Left ventricle myocardium superior (tissue), 1 donor: ENCODE measurements at regions not wholly inside any gene's neighbourhood (a gene's known extent, or its start where the extent isn't known, plus 50 kb on each side); places are given as distances from the start of the nearest gene placed in this dataset.
A peak's percentile ranks its signal among the peaks of the same experiment; 100 is the strongest.

Source experiments
- ATAC-seq: fragments of 200-7000 bp; cut with Tn5 transposase; one replicate; pipeline ENCODE4 v1.9.1; 2020; ENCODE audit warnings: mild to moderate bottlenecking, moderate library complexity
- DNase-seq: peaks from one replicate; pipeline ENCODE4 v3.0.0-alpha.2; 2020
- intact Hi-C: fragments of 100-400 bp; cut with micrococcal nuclease; formaldehyde crosslinking; loops from one replicate; pipeline ENCODE4 v1.11.0; 2022
- donor health status: DM: no; HTN: yes; CAD: no; lungs with severe emphysema.

- ATAC-seq (no peak), DNase-seq (no peak)
- intact Hi-C loops: no loop called here
Measured at GRCh38 chr7:81549484-81550016, 220.3 kb downstream of the HGF start.

- no peak for DNase-seq
- no peak for ATAC-seq
- intact Hi-C loops: no loop called here
Measured at GRCh38 chr7:81534996-81535395, 234.9 kb downstream of the HGF start.

DNA sequence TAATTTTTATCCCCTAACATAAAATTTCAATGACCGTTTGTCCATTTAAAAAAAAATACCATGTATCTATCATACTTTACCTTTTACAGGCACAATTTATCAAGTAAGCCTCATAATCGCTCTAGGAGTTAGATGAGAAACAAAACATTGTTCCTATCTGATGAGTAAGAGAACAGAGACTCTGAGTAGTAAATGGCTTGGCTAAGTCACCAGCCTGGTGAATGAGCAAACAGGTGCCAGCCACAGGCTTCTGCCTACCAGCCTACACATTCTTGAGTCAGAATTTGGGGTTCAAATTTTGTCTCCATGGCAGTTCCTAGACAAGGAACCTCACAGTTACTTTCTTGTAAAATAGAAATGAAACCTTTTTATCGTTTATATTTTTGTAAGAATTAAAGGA is 235.4 kb downstream of the HGF start:
- no peak for ATAC-seq
- intact Hi-C loops: no loop called here
- DNase-seq: no peak

GRCh38 chr7:81533931-81534330 is 235.9 kb downstream of the HGF start:
- no peak for ATAC-seq
- DNase-seq: no peak
- intact Hi-C loops: no loop called here

- ATAC-seq: no peak
- intact Hi-C loops: no loop called here
- no peak for DNase-seq
Measured at GRCh38 chr7:81533426-81533825, 236.4 kb downstream of the HGF start.

DNA sequence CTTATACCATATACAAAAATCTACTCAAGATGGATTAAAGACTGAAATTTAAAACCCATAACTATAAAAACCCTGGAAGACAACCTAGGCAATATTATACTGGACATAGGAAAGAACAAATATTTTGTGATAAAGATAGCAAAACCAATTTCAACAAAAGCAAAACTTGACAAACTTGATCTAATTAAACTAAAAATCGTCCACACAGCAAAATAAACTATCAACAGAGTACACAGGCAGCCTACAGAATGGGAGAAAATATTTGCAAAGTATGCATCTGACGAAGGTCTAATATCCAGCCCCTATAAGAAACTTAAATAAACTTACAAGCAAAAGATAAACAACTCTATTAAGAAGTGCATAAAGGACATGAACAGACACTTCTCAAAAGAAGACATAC is 240.1 kb downstream of the HGF start:
- DNase-seq (no peak), ATAC-seq (no peak)
- intact Hi-C loops: no loop called here

- intact Hi-C loops: no loop called here
- ATAC-seq: no peak
- no peak for DNase-seq
Measured at GRCh38 chr7:81527651-81528050, 242.2 kb downstream of the HGF start.

DNA sequence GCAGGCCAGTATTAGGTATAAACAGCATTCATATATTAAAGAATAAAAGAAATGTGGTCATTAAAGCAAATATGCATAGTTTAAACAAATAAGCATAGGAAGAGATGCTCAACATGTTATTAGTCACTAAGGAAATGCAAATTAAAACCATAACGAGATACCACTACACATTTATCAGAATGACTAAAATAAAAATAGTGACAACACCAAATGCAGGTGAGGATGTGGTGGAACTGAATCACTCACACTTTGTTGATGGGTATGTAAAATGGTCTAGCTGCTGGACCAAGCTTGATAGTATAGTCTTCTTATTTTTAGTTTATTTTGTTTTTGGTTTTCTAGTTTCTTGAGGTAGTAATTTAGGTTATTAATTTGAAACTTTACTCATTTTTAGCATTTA is 242.9 kb downstream of the HGF start:
- intact Hi-C loops: no loop called here
- no peak for ATAC-seq
- no peak for DNase-seq

DNA sequence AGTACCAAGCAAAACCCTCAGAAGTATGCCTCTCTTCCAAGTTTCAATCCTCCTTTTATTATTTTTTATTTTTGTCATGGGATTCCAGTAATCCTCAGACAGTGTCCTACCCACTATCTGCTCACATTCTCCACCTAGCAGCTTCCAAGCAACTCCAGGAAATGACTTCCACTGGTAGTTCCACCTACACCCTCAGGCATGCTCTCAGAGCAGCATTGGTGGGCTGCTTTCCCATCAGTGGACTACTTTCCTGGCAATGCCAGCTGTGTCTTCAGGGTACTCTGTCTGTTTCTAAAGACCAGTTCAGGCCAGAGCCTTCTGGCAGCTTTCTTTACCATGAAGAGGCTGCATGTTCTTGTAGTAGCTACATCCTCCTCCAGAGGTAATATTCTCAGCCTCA is 244.0 kb downstream of the HGF start:
- intact Hi-C loops: no loop called here
- DNase-seq (no peak), ATAC-seq (no peak)

DNA sequence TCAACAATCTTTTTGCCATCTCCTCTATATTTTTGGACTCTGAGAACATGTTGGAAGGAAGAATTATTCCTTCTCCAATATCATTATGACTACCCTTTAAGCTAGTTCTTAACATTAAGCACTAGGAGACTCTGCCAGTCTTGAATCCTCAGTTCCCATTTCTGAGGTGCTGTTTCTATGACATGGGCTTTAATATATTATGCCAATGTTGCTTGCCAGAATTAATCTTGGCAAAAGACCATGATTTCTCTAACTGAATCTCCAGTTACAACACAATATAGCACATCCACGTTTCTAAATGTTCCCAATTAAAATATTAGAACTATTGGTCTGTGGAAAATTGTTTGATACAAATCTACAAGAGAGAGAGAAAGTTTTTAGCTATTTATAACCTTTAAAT is 250.0 kb downstream of the HGF start:
- no peak for DNase-seq
- intact Hi-C loops: no loop called here
- ATAC-seq: no peak

DNA sequence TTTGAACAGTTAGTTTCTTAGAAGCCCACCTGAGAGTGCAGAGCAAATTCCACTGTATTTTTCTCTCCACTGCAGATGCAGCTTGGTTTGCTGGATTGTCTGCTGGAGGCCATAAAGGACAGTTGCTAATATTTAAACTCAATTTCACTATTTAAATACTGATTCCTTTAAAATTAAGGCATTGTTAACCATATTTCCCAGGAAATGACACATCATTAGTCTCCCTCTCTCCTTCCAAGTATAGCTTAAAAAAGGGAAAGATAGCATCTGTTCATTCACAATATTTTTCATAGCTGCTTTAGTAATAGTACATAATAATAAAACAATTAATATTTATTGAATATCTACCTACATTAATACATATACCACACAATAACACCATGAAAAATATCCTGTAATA is 252.9 kb downstream of the HGF start:
- ATAC-seq (no peak), DNase-seq (no peak)
- intact Hi-C loops: no loop called here

DNA sequence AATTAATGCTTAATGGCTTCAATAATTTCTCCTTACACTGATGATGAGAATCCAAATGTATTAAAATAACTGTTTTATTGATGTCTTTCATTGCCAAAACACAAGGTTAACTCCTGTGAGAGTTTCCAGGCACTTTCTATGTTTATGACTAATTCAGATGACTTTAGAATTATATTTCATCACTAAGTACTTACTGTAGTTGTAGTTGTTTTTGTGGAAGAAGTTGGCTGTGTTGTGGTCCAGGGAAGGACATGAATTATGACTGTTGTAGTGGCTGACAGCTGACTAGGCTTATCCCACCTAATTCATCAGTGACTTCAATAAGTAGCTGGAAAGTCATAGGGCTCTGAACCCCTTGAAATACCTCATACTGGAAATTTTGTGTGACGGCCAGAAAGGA is 254.8 kb downstream of the HGF start:
- DNase-seq (no peak), ATAC-seq (no peak)
- intact Hi-C loops: no loop called here

DNA sequence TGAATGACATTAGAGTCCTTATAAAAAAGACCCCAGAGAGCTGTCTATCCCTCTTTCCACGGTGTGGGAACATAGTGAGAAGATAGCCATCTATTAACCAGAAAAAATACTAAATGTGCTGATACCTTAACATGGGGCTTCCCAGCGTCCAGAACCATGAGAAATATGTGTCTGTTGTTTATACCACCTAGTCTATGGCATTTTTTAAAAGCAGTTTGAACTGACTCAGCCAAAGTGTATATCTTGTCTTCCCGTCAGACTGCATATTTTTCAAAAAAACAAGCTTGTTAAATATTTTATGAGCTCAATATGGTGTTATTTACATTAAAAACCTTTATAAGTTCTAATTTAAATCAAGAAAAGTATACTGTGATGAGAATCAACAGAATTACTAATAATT is 255.3 kb downstream of the HGF start:
- intact Hi-C loops: no loop called here
- DNase-seq (no peak), ATAC-seq (no peak)

DNA sequence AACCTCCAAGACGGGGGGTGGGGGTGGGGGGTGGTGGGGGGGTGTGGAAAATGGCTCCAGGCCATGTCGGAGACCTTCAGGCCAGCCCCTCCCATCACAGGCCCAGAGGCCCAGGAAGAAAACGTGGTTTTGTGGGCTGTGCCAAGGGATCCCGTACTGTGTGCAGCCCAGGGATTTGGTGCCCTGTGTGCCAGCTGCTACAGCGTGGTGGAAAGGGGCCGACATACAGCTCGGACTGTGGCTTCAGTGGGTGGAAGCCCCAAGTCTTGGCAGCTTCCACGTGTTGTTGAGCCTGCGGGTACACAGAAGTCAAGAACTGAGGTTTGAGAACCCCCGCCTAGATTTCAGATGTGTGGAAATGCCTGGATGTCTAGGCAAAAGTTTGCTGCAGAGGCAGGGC is 259.7 kb downstream of the HGF start:
- intact Hi-C loops: no loop called here
- ATAC-seq (no peak), DNase-seq (no peak)

DNA sequence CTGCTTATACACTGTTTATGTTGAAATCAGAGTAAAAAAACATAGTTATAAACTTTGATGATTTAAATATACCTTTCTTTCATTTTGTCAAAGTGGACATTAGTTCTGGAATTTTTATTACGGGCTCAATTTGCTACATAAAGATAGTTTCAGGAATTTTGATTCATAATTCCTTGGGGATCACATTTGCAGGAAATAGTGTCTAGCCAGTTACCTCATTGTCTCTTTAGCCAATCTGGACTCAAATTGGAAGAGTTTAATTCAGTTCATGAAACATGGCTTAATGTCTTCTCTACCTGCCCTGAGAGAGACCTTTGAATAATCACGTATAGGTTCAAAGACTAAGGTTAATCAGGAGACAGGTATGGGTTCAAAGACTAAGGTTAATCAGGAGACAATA is 262.6 kb downstream of the HGF start:
- ATAC-seq: no peak
- intact Hi-C loops: no loop called here

DNA sequence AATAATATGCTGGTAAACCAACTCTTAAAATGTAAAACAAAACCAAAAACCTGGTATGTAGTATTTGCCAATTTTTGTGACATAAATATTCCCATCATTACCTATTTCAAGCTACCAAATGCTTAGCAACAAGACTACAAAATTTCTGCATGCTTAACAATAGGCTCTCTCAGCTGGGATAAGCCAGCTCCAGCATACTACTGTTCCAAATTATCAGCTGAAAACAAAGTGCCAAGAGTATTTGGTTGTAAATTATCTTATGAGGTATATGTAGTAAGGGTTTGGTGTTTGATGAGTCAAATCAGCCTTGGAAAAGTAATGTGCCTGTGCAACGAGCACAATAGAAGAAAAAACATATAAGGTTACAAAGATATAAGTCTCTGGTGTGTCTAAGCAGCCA is 263.2 kb downstream of the HGF start:
- DNase-seq (no peak), ATAC-seq (no peak)
- intact Hi-C loops: no loop called here

More for the DNA sequence above, 262.6 kb downstream of the HGF start:
- DNase-seq: no peak

DNA sequence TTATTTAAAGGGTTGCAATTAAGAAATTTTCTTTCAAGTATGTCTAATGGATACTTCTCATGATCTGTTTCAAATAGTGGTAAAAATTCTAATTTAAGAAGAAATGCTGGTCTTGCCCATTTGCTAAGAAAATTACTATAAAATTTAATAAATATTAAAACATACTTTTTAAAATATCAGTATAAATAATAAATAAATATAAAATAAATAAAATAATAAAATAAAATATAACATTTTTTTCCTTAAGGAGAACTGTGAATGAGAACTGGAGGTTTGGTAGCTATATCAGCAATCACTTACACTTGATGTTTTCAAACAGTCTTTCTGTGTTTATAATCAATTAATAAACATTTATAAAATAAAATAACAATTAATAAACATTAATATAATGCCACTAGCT is 266.1 kb downstream of the HGF start:
- DNase-seq (no peak), ATAC-seq (no peak)
- intact Hi-C loops: loop anchor here (5.0 kb wide), 1 partner anchor 454 kb away; no protein-coding TSS in a partner anchor

- intact Hi-C loops: loop anchor here (5.0 kb wide), 1 partner anchor 454 kb away; no protein-coding TSS in a partner anchor
- DNase-seq (no peak), ATAC-seq (no peak)
Measured at GRCh38 chr7:81503336-81503735, 266.5 kb downstream of the HGF start.

- intact Hi-C loops: loop anchor here (5.0 kb wide), 1 partner anchor 456 kb away; no protein-coding TSS in a partner anchor
- no peak for DNase-seq
- ATAC-seq: no peak
Measured at GRCh38 chr7:81501220-81501619, 268.6 kb downstream of the HGF start.

DNA sequence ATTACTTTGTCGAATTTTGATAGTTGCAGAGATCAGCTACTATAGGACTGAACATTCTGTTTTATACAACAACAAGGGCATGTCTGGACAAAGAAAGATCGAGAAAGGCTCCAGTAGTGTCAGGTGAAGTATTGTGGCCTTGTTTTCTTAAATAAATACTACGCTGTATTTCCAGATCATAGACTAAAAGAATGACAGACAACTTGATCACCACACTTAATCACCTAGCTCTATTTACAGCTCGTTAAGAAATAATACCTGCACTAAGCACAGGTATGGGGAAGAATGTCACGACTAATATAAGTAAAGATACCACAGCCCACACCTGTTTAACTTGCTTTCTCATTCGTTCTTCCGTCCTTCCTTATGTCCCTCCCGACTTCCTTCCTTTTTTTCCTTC is 269.2 kb downstream of the HGF start:
- DNase-seq: no peak
- intact Hi-C loops: loop anchor here (5.0 kb wide), 1 partner anchor 457 kb away; no protein-coding TSS in a partner anchor

DNA sequence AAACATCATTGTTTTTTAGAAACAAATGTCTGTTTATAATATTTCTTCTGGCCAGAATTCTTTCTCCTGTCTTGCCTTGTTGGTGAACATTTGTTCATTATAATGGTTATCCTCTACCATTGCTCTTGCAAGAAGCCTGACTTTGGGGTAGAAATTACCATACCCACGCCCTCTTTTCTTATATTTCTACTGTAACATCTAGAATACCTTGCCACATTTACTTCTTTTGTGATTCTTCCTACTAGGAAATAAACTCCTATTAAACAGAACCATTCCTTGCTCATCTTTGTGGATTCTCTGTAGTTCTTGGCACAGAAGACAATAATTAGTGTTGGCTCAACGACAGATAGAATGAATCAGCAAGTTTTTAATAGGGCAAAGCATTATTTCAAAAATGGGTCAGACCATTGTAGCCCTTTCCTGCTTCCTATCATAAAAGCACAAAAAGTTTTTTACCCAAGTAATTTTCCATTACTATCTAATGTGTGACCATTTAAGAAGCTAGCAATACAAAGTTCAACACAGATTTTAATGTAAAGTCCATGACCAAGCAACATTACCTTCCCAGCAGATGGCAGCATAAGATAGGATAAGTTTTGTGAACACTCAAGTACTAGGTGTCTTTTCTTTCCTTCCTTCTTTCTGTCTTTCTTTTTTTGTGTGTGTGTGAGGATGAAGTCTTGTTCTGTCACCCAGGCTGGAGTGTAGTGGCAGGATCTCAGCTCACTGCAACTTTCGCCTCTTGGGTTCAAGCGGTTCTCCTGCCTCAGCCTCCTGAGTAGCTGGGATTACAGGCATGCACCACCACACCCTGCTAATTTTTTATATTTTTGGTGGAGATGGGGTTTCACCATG is 270.4 kb downstream of the HGF start:
- ATAC-seq (peak; percentile 85), DNase-seq (no peak)
- intact Hi-C loops: loop anchor here (5.0 to 10.0 kb wide), 5 partner anchors 458 to 1223 kb away; no protein-coding TSS in a partner anchor

More for the DNA sequence above, 269.2 kb downstream of the HGF start:
- ATAC-seq: no peak
